AG20443 (cell line): ENCODE measurements at regions not wholly inside any gene's neighbourhood (a gene's known extent, or its start where the extent isn't known, plus 50 kb on each side); places are given as distances from the start of the nearest gene placed in this dataset.

ENCODE experiments used
- DNase-seq: peaks from one replicate; pipeline ENCODE4 v3.0.0; 2012; ENCODE audit warnings: low spot score, mixed read lengths

GRCh38 chr2:16615687-16616615 lies 49.7 kb downstream of the CYRIA start:
- no peak for DNase-seq

DNA sequence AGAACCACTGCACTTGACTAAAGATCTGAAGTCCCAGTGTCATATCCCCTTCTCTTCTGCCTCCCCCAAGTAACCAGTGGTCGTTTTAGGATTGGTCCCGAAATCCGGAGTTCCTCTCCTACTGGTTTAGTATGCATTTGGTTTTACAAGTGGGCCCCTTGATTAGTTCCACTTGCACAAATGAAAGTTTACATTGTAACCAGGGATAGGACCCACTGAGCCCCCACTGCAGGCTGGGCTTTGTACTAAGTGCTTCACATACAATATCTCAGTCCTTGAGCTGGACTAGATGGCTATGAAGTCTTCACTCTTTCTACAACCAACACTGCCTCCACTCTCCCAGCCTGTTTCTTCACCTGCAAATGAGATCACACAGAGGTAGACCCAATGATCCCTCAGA lies 50.4 kb downstream of the CYRIA start:
- no peak for DNase-seq

DNA sequence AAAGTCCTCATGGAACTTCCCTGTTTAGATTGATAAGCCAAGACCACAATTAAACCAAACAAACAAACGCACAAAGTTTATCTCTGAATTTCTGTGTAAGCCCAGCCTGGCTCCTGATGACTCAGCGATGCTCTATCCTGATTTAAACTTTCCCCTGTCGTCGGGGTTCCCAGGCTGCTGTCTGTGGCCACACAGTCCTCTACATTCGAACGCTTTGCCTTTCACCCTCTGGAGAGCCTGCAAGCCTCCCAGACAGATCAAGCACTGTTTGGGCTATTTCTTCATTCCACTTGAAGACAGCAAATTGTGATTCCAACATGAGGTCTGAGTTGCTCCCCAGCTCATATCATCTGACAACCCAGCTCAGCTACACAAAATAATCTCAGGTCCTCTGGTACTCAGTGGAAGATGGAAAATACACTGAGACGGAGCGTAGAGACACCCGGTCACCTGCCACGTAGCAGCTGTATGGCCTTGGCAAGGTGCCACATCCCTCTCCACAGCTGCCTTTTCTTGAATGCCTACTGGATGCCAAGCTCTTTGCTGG lies 51.2 kb downstream of the CYRIA start:
- peak; percentile 24 for DNase-seq

GRCh38 chr2:16613539-16614011 lies 52.1 kb downstream of the CYRIA start:
- no peak for DNase-seq

- no peak for DNase-seq
These were observed 53.1 kb downstream of the CYRIA start for GRCh38 chr2:16612490-16612889.

DNA sequence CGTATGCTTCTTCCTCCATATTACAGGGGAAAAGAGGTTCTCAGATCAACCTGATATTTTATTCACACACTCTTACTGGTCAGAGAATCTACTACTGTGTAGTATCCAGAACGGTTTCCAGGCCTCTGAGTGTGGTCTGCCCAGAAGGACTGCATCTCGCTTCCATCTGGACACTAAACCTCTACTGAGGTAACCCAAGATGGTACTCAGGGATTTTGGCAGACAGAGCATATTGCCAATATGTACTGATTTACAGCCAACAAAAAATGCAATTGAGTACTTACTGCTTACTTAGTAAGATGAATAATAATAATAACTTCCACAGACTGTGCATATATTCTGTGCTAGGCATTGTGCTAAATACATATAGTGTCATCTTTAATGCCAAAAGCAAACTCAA lies 55.8 kb downstream of the CYRIA start:
- no peak for DNase-seq

GRCh38 chr2:16608661-16609643 lies 56.7 kb downstream of the CYRIA start:
- DNase-seq: peak; percentile 88

DNA sequence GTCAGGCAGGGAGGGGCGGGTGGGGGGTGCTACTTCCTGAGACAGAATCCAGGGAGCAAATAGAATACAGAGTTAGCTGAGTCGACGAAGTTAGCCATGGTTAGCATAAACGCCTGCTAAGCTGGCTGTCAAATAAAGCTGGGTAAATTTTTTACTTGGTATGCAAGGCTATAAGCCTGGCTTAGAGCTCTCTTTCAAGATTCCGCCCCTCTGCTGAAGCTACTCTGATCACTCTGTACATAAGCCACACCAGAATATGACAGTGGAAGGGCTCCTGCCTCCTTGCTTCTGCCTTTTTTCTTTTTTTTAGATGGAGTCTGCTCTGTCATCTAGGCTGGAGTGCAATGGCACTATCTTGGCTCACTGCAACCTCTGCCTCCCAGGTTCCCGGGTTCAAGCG lies 58.3 kb downstream of the CYRIA start:
- DNase-seq: no peak

DNA sequence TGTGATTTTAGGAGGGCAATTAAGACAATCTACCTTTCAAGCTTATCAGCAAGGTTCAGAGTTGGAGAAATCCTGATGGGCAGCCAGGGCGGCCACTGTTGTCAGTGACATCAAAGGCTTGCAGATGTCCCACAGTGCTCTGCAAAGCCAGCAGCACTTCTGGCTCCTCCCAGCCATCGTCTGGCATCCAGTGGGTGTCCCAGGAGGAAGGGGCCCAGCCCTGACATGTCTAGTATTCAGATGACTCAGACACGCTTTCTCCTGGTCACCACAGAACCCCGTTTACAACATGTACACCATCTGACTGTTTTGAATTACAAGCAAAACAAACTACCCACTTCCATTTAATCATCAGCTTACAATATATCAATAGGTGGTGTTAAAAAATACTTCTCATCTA lies 61.4 kb downstream of the CYRIA start:
- no peak for DNase-seq

DNA sequence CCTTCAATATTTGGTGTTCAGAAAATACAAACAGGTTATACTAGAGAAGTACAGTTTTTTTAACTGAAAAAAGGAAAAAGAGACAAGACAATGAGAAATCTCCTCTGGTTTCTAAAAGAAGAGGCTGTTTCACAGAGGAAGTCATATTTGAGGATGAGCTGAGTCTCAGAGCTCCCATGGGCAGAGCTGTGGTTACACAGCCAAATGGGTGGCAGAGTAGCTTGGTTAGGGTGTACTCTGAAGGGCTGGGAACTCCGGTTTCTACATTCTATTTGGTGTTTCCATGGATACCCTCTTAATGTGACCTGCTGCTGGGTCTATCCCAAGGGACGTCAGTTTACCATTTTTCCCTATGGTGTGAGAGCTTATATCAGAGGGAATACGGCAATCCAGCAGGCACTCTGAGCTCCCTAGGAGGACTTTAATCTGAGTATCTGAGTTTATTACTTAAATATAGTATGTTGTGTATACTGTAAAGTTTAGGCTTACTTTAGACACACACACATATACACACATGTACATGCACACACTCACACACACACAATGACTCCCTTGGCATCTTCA lies 74.2 kb downstream of the CYRIA start:
- DNase-seq: no peak

- DNase-seq: no peak
These were observed 76.2 kb downstream of the CYRIA start for GRCh38 chr2:16589465-16589864.

GRCh38 chr2:16588565-16588964 lies 77.1 kb downstream of the CYRIA start:
- DNase-seq: no peak

DNA sequence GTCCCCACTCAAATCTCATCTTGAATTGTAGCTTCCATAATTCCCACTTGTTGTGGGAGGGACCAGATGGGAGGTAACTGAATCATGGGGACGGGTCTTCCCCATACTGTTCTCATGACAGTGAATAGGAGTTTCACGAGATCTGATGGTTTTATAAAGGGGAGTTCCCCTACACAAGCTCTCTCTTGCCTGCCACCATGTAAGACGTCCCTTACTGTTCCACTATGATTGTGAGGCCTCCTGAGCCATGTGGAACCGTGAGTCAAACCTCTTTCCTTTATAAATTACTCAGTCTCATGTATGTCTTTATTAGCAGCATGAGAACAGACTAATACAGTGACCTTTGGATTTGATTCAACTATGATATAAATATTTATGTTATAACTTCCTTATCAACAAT lies 78.0 kb downstream of the CYRIA start:
- no peak for DNase-seq

GRCh38 chr2:16584824-16585540 lies 80.7 kb downstream of the CYRIA start:
- DNase-seq: no peak

GRCh38 chr2:16584084-16584483 lies 81.5 kb downstream of the CYRIA start:
- no peak for DNase-seq

- DNase-seq: no peak
These were observed 84.4 kb downstream of the CYRIA start for GRCh38 chr2:16581241-16581640.

GRCh38 chr2:16578081-16578480 lies 87.6 kb downstream of the CYRIA start:
- DNase-seq: no peak

DNA sequence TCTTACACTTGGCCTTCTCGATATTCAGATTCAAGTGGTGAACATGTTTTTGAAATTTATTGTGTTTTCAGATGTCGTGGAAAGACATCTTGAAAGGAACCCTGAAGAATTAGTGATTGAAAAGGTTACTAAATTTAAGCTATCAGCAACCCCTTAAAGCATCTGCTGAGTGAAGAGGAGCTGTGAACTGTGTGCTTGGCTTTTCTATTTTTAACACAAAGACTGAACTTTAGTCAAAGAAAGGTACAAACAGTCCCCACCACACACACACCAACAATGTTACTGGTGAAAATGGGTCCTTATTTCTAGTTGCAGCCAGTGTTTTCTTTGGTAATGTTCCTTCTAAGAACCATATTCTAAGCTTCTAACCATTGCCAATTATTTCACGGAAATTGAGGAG lies 95.1 kb downstream of the CYRIA start:
- DNase-seq: no peak

DNA sequence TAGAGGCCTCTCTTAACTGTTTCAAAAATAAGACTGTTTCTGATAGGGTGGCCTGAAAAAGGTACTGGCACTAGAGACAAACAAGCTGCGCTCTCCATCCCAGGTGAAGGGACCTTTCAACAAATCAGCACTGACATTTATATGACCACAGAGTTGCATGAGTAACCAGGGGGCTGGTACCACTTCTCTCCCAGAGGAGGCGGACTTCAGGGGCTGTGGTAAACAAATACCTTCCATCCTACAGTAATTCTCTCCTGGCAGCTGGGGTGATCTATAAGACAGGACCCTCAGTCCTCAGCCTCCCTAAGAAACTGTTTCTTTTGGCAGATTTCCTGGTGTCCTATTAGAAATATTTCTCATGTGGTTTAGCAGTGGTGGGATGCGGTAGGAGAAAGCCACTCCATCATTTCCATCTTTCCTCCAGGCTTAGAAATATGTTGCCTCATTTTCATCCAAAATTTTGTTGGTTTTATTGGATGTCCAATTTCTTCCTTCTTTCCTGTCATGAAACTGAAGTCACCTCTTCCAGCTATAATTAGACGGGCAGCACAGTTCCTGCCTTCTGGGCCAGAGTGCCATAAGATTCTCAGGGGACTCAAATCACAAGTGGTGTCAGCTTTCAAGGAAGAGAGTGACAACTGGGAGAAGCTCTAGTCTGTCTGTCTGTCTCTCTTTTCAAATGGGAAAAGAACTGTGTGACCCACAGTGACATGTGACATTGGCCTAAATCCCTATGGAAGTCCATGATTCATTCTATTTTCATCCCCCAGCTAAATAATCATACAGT lies 96.4 kb downstream of the CYRIA start:
- no peak for DNase-seq

GRCh38 chr2:16566701-16567100 lies 98.9 kb downstream of the CYRIA start:
- no peak for DNase-seq

DNA sequence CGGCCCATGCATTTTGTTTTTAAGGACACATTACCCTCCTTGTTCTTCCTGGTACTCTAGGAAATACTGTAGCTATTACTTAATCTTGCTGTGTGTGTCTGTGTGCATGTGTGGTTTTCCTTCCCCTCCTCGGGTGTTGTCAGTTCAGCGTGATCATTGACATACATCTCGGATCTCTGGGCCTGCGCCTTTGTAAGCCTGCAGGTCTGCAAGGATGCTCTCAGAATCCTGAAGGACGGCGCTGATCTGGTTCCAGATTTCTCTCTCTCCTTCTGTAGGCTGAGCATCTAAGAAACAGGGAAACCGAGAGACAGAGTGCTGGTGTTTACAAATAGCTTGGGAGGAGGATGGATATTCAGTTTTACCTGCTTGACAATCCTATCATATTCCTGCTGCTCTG lies 100.2 kb downstream of the CYRIA start:
- no peak for DNase-seq
